Stimulated activated CD8-positive, alpha-beta memory T cell treated with anti-CD3 and anti-CD28 coated beads, Interleukin-2, amount 100 ng/mL, for 48 hours (primary cell): ENCODE measurements at regions not wholly inside any gene's neighbourhood (a gene's known extent, or its start where the extent isn't known, plus 50 kb on each side); places are given as distances from the start of the nearest gene placed in this dataset.
A peak's percentile ranks its signal among the peaks of the same experiment; 100 is the strongest.

Experiments
- DNase-seq, 2 donors: peaks; one replicate each; pipeline ENCODE4 v3.0.0-alpha.2; 2020; ENCODE audit warnings: low read depth in 2 of 2

DNA sequence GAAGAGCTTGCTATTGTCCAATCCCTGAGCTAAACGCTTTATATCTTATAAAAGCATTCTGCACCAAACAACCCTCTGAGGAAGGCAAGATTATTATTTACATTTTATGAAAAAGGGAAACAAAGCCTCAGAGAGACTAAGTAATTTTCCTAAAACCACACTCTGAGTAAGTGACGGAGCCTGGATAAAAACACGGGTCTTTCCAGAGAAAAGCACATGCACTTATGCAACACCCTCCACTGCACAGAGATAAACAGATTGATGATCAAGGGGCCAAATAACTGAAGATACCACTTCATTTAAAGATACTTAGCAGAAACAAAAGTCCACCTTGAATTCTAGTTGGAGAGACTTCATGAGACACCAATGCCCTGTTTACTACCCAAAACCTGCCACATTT, 214.7 kb upstream of the PDE10A start:
- no peak for DNase-seq

GRCh38 chr6:165877192-165877591, 214.2 kb upstream of the PDE10A start:
- DNase-seq, result no peak

- no peak for DNase-seq
Observed at GRCh38 chr6:165876588-165876987, 213.5 kb upstream of the PDE10A start.

GRCh38 chr6:165875946-165876345, 212.9 kb upstream of the PDE10A start:
- no peak for DNase-seq

GRCh38 chr6:165873976-165874375, 210.9 kb upstream of the PDE10A start:
- no peak for DNase-seq

- DNase-seq, result no peak
Observed at GRCh38 chr6:165872811-165873210, 209.8 kb upstream of the PDE10A start.

DNA sequence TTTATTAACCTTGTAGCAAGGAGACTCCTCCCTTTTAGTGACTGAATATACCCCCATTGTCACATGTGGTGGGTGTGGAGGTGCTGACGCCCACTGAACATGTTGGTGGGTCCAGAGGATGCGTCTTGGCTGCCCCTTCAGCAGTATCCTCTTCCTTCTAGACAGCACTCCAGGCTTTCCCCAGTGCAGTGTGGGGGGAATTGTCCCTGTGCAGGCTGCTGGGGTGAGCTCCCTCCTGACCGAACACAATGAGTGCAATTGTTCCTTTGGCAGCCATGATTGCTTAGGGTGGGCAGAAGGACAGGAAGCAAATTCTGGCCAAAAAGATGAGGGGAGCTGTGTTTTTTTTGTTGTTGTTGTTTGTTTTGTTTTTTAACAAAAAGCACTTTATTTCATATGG, 209.3 kb upstream of the PDE10A start:
- no peak for DNase-seq

DNA sequence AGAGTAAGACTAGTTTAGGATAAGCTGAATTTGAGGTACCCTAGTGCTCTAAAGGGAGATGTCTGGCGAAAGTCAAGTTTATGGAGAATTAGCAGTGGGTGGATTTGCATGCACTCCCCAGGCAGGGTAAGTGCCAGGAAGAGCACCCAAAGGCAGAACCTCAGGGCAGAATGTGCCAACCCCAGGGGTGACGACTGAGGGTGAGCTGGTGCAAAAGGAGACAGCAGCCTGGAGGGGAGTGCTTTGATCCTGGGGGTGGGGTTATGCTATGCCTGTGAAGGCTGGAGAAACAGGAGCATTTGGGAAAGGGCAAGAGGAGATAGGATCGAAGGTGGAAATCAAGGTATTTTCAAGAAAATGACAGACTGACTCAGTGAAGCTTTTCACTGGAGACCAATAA, 208.5 kb upstream of the PDE10A start:
- no peak for DNase-seq

DNA sequence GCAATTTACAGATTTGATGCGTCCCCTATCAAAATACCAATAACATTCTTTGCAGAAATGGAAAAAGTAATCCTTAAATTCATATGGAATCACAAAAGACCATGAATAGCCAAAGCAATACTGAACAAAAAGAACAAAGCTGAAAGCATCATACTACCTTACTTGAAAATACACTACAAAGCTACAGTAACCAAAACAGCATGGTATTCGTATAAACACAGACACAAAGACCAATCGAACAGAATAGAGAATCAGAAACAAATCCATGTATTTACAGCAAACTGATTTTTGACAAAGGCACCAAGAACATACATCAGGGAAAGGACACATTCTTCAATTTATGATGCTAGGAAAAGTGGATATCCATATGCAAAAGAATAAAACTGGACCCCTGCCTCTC, 206.5 kb upstream of the PDE10A start:
- DNase-seq, result no peak

GRCh38 chr6:165864925-165865324, 201.9 kb upstream of the PDE10A start:
- no peak for DNase-seq

DNA sequence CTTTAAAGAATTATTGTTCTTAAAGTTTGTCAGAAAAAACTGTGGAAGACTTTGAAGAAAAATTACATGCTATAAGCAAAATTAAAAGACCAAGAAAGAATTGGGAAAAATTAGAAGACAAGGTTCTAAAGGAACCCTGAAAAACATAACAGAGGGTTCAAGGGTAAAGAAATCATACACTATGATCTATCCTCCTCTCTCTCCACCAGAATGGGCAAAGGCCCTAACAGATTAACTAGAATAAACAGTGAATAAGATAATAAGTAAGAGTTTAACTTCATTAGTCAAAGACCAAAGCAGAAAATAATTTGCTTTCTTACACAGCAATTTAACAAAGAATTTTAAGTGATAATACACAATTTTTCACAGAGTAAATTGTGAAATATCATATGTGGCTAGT, 201.2 kb upstream of the PDE10A start:
- DNase-seq, result no peak

GRCh38 chr6:165863801-165864200, 200.8 kb upstream of the PDE10A start:
- no peak for DNase-seq

GRCh38 chr6:165862813-165863212, 199.8 kb upstream of the PDE10A start:
- DNase-seq, result no peak

- no peak for DNase-seq
Observed at GRCh38 chr6:165861226-165861625, 198.2 kb upstream of the PDE10A start.

- DNase-seq, result no peak
Observed at GRCh38 chr6:165858586-165858985, 195.5 kb upstream of the PDE10A start.

GRCh38 chr6:165855856-165856255, 192.8 kb upstream of the PDE10A start:
- no peak for DNase-seq

DNA sequence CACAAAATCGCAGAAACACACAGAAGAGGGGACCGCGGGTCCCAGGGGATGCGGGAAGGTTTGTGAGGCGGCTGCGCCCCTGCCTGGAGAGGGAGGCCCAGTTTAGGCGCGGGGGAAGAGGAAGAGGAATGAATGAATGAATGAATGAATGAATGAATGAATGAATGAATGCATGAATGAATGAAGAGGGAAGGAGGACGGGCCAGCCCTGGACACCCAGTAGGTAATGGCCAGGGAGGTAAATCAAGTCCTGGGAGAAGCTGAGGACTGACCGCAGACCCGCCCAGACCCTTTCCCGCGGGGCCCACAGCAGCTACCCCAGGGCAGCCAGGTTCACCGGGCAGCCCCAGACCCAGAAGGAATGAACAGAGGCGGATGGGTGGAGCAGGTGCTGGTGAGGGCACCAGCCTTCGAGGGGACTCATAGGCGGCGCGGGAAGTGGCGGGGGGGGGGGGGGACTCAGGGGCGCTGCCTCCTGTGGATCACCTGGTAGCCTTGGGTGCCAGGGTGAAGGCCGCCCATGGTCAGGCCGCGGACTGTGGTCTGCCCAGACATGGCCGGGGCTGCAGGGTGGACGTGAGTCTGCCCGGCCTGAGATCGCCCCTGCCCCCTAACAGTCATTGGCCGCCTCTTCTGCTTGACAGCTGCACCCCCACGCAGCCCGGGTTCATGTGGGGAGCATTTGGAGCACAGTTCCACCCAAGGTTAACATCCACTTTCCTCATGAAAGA, 192.0 kb upstream of the PDE10A start:
- no peak for DNase-seq

- no peak for DNase-seq
Observed at GRCh38 chr6:165854061-165854862, 191.2 kb upstream of the PDE10A start.

DNA sequence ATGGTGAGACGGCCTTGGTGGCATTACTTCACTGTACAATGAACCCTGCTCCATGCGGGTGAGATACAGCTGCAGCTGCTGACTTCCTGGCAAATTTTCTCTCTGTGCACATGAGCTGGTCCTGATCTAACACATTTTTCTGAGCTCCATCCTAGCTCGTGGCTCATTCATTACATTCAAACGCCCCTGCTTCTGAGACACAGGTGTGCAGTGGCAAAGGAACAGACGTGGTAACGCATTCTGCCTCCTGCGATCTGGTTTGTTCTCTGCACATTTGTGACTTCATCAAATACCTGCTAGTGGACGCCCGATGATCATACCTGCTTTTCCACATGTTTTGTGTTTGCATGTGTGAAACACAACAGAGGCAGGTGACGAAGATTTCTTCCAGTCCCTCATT, 189.6 kb upstream of the PDE10A start:
- no peak for DNase-seq

GRCh38 chr6:165850434-165851019, 187.5 kb upstream of the PDE10A start:
- DNase-seq, result peak; percentile 38 to 49

- DNase-seq, result no peak
Observed at GRCh38 chr6:165849534-165850430, 186.7 kb upstream of the PDE10A start.

DNA sequence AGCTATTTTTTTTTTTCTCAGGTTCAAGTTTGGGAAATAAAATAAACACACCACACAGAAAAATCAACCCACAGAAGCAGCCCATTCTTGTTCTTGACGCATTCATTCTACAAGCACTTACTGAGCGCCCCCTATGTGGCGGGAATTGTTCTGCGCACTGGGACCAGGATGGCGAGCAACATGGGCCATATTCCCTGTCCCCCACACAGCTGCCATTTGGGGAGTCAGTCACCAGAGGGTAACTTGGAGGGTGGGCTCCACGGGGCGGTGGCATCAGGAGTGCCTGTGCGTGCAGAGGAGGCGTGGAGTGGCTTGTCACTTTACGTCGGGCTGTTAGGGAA, 185.0 kb upstream of the PDE10A start:
- DNase-seq, result no peak
